GM10266 (cell line): ENCODE measurements at regions not wholly inside any gene's neighbourhood (a gene's known extent, or its start where the extent isn't known, plus 50 kb on each side); places are given as distances from the start of the nearest gene placed in this dataset.
"Not testable (repeated sequence)": the region's sequence is repeated elsewhere in the genome, so short reads cannot be mapped to it uniquely, and the experiment has no call there.

ENCODE experiments used
- DNase-seq: peaks from one replicate; pipeline ENCODE4 v3.0.0; 2012; ENCODE audit errors: extremely low spot score
- TF ChIP-seq, protein P1 (sequence below): IDR thresholded peaks from 2 replicates; pipeline ENCODE4 v1.5.1; 2012; ENCODE audit warnings: mild to moderate bottlenecking, low read depth; ENCODE audit not compliant: control insufficient read depth, insufficient read depth; ENCODE audit errors: missing control alignments

DNA sequence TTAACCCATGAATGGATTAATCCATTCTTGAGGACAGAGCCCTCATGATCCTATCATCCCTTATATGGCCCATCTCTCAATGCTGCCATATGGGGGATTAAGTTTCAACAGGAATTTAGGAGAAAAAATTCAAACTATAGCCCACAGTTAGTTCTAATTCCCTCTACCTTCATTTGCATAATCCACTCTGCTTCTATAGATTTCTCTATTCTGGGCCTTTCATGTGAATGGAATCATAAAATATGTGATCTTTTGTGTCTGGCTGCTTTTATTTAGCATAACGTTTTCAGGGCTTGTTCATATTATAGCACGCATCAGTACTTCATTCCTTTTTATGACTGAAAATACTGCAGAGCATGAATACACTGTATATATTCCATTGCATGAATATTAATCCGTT is 55.4 kb downstream of the CTSL start:
- DNase-seq = no peak

DNA sequence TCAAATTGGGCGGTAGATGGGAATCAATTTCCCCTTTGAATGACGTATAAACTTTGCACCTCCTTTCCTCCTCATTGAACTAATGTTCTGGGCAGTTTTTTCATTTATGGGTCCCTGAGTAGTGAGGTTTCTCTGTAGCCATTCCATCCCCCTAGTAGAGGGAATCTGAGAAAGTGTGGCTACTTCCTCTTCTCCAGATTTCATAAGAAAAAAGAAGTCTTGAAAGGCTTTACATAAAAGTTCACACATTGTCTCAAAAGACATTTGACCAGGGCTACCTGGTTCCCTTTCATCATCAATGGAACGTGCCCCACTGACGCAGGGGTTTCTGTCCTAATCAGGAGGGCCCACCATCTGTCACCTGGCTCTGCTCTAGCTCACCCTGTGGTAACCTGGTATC is 57.3 kb downstream of the CTSL start:
- no peak for DNase-seq
- TF ChIP-seq, protein P1, sequence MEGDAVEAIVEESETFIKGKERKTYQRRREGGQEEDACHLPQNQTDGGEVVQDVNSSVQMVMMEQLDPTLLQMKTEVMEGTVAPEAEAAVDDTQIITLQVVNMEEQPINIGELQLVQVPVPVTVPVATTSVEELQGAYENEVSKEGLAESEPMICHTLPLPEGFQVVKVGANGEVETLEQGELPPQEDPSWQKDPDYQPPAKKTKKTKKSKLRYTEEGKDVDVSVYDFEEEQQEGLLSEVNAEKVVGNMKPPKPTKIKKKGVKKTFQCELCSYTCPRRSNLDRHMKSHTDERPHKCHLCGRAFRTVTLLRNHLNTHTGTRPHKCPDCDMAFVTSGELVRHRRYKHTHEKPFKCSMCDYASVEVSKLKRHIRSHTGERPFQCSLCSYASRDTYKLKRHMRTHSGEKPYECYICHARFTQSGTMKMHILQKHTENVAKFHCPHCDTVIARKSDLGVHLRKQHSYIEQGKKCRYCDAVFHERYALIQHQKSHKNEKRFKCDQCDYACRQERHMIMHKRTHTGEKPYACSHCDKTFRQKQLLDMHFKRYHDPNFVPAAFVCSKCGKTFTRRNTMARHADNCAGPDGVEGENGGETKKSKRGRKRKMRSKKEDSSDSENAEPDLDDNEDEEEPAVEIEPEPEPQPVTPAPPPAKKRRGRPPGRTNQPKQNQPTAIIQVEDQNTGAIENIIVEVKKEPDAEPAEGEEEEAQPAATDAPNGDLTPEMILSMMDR = no peak

More for the DNA sequence above, 55.4 kb downstream of the CTSL start:
- TF ChIP-seq, protein P1 = no peak

DNA sequence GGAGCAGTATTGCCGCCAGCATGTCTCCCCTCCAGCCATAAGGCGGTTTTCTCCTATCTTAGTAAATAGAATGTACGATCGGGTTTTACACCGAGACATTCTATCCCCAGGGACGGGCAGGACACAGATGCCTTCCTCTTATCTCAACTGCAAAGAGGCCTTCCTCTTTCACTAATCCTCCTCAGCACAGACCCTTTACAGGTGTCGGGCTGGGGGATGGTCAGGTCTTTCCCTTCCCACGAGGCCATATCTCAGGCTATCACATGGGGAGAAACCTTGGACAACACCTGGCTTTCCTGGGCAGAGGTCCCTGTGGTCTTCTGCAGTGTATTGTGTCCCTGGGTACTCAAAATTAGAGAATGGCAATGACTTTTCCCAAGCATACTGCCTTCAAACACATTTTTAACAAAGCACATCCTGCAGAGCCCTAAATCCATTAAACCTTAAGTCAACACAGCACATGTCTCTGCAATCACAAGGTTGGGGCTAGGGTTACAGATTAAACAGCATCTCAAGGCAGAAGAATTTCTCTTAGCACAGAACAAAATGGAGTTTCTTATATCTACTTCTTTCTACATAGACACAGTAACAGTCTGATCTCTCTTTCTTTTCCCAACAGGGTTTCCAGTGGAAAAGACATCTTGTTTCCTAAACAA is 59.5 kb downstream of the CTSL start:
- not testable (repeated sequence) for DNase-seq

DNA sequence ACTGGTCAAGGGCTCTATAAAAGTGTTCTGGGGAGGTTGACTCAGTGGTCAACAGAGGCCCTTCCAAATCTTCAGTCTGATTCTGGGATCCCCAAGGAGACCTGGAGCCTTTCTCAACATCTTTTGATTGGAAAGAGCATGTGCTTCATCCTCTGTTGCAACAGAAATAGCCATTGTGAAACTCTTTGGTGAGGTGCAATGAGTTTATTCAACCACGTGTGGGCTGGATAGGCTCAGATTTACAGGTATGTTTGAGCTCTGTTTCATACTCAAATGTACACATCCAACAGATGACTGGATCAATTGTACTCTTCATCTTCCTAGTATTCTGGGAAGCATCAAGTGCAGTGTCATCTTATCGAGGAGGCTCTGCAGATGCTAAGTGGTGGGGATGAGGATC is 60.5 kb downstream of the CTSL start:
- TF ChIP-seq, protein P1 = no peak
- no peak for DNase-seq

DNA sequence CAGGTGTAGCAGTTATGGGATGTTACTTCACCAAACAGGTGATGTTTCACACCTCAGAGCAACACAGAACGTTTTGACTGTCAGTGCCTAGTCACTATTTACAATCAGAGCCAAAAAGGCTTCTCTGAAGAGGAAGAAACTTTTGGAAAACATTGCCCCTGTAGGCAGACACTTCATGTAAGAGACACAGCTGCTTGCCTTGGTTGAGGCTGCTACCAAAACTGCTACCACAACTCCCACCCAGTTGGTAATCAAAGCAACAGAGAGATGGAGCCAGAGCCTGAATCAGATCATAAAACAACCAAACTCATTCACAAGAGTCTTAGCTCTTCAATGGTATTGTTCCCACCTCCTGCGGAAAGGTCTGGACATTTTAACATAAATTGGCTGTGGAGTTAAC is 61.0 kb downstream of the CTSL start:
- TF ChIP-seq, protein P1 = no peak
- DNase-seq = no peak

DNA sequence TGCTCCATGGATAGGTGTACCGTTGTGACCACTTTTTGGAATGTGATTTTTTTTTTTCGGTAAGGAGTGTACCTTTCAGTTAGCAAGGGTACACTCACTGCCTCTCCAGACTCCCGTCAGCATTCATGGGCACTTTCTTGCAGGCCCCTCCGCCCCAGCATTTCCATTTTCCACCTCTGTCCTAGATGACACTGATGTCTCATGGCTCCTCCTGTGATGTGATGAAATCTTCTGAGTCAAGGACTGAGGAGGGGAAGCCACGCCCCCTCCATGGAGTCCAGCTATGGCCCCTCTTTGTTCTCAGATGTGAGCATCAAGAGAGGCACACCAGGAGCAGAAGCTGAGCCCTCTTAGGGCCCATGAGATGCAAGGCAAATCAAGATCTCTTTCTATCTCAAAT is 61.8 kb downstream of the CTSL start:
- TF ChIP-seq, protein P1 = no peak
- DNase-seq = no peak

DNA sequence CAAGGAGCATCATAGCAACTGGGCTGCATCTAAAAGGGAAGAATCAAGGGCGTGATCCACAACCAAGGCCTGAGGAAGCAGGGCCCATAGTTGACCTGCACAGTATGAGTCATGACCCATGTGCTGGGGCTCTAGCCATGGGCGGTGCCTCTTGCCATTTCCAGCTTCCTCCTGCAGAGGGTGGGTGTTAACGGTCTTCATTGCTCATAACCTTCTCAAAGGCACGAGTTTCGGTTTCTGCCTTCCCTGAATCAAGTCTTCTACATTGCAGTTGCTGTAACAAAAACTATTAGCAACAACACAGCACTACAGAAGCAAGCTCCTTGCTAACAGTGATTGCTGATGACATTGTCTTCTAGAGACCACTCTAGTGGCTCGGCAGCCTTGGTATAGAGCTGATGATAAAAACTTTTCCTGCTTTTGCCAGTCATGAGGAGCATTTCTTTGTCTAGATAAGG is 66.9 kb downstream of the CTSL start:
- TF ChIP-seq, protein P1 = peak; percentile 11
- DNase-seq = no peak

DNA sequence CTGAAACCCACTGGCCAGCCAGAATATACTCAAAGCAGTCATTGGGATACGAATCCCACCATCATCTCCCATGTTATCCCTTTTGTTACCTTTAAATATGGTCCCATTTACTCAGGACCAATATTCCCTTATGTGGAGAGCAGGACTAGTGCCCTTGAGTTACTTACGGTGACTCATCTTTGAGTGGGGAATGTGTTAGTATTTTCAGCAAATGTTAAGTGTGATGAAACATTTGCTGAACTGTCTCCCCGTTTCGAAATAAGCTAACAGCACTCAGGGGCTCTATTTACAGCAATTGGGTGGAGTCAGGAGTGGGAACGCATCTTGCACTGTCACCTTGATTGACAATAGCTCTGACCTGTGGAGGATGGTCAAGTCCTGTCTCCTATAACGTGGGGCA is 67.4 kb downstream of the CTSL start:
- no peak for DNase-seq

More for the DNA sequence above, 67.4 kb downstream of the CTSL start:
- TF ChIP-seq, protein P1 = no peak
